Esophagus squamous epithelium (tissue), 5 donors: ENCODE measurements at regions not wholly inside any gene's neighbourhood (a gene's known extent, or its start where the extent isn't known, plus 50 kb on each side); places are given as distances from the start of the nearest gene placed in this dataset.

ENCODE experiments used
- DNase-seq: peaks from one replicate; lab custom pipeline; 2025; lab: John Stamatoyannopoulos, UW
- H3K27ac ChIP-seq, 4 donors: fragments of 200-600 bp; sonication (generic); one replicate each; pipeline ENCODE4 v1.5.1; 2016 to 2019; ENCODE audit warnings: mild to moderate bottlenecking in 1 of 4
- H3K27me3 ChIP-seq, 4 donors: fragments of 200-600 bp; sonication (generic); 1 replicate in 3 of 4; 2 replicates in 1 of 4; pipeline versions ENCODE4 v1.5.1 to v1.6.0; 2017 to 2021; ENCODE audit warnings: antibody characterized with exemption in 1 of 4
- H3K36me3 ChIP-seq, 3 donors: fragments of 200-600 bp; sonication (generic); one replicate each; pipeline ENCODE4 v1.5.1; 2016 to 2019
- H3K4me1 ChIP-seq, 3 donors: fragments of 200-600 bp; sonication (generic); one replicate each; pipeline ENCODE4 v1.5.1; 2017 to 2019
- H3K4me3 ChIP-seq, 4 donors: fragments of 200-600 bp; sonication (generic); 1 replicate in 3 of 4; 2 replicates in 1 of 4; pipeline ENCODE4 v1.5.1; 2016 to 2019; ENCODE audit warnings: mild to moderate bottlenecking in 2 of 4, moderate library complexity in 1 of 4
- H3K9me3 ChIP-seq, 3 donors: fragments of 200-600 bp; sonication (generic); one replicate each; pipeline ENCODE4 v1.5.1; 2016 to 2019
- CTCF ChIP-seq, 6 experiments: fragments of 450-650 bp in 4 of 6; fragments of 200-600 bp in 2 of 6; sonication (generic) in 2 of 6; IDR thresholded peaks; one replicate each; pipeline ENCODE4 v1.5.1; 2016 to 2019; ENCODE audit warnings: antibody characterized with exemption in 6 of 6, mild to moderate bottlenecking in 4 of 6, moderate library complexity in 4 of 6
- POLR2A ChIP-seq, 4 donors: fragments of 450-650 bp; IDR thresholded peaks; one replicate each; pipeline ENCODE4 v1.6.1; 2017; ENCODE audit warnings: antibody characterized with exemption in 4 of 4, mild to moderate bottlenecking in 4 of 4, moderate library complexity in 3 of 4
- WGBS, 2 donors: methylation state at CpG; one replicate each; pipeline ENCODE4 v1.1.5; 2018; 5-methylcytosine and 5-hydroxymethylcytosine counted together
- intact Hi-C: fragments of 100-400 bp; cut with DNase I; formaldehyde crosslinking; loops from one replicate; pipeline ENCODE4 v1.15.0; 2022
- donor health status: DM: yes; HTN: yes; CAD: no.

- H3K27me3 ChIP-seq = no peaks in the 10 kb centered on the region
- no peak for DNase-seq
- no peaks in the 10 kb centered on the region for H3K36me3 ChIP-seq
- H3K4me3 ChIP-seq = no peak overlapping the region
- no peaks in the 10 kb centered on the region for H3K9me3 ChIP-seq
- 90 to 100% methylated on average over 1 of the region's 1 CpG for WGBS, 2 donors
- no peak for TF ChIP-seq CTCF (IDR thresholded peaks at IDR 0.05)
- no peak for TF ChIP-seq POLR2A (IDR thresholded peaks at IDR 0.05)
- H3K4me1 ChIP-seq = no peaks in the 10 kb centered on the region
- intact Hi-C loops = no loop called here
- H3K27ac ChIP-seq = no peak overlapping the region
Measured at GRCh38 chr12:93208011-93208410, 169.7 kb upstream of the NUDT4 start.

DNA sequence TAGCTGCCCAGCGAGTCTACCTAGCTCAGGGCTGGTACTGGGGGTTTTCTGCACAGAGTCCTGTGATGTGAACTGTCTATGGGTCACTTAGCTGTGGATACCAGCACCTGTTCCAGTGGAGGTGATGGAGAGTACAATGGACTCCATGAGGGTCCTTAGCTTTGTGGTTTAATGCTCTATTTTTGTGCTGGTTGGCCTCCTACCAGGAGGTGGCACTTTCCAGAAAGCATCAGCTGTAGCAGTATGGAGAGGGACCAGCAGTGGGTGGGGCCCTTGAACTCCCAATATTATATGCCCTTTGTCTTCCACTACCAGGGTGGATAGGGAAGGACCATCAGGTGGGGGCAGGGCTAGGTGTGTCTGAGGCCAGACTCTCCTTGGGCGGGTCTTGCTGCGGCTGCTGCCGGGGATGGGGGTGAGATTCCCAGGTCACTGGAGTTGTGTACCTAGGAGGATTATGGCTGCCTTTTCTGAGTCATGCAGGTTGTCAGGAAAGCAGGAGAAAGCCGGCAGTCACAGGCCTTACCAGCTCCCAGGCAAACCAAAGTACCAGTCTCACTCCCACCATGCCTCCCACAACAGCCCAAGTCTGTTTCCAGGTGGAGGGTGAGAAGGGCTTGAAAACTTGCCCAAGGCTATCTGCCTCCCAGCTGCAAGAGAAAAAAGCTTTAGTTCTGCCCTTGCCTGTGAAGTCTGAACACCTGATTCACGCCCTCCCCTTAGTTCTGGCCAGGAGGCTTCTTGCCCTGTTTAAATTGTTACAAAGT is 163.0 kb upstream of the NUDT4 start:
- H3K27ac ChIP-seq = no peak overlapping the region
- no peaks in the 10 kb centered on the region for H3K36me3 ChIP-seq
- H3K9me3 ChIP-seq = no peaks in the 10 kb centered on the region
- intact Hi-C loops = no loop called here
- WGBS, 2 donors = 66 to 88% methylated on average over 1 to 5 of the region's 6 CpGs
- no peaks in the 10 kb centered on the region for H3K27me3 ChIP-seq
- DNase-seq = no peak
- no peaks in the 10 kb centered on the region for H3K4me1 ChIP-seq
- no peak overlapping the region for H3K4me3 ChIP-seq
- TF ChIP-seq CTCF (IDR thresholded peaks at IDR 0.05) (no peak), POLR2A (IDR thresholded peaks at IDR 0.05) (no peak)

- H3K27ac ChIP-seq = no peak overlapping the region
- no peaks in the 10 kb centered on the region for H3K9me3 ChIP-seq
- H3K27me3 ChIP-seq = no peaks in the 10 kb centered on the region
- DNase-seq = no peak
- no peaks in the 10 kb centered on the region for H3K4me1 ChIP-seq
- no peaks in the 10 kb centered on the region for H3K36me3 ChIP-seq
- no peak overlapping the region for H3K4me3 ChIP-seq
- 78 to 100% methylated on average over 1 of the region's 1 CpG for WGBS, 2 donors
- TF ChIP-seq POLR2A (IDR thresholded peaks at IDR 0.05) (no peak), CTCF (IDR thresholded peaks at IDR 0.05) (no peak)
- intact Hi-C loops = no loop called here
Measured at GRCh38 chr12:93215290-93215678, 162.4 kb upstream of the NUDT4 start.

GRCh38 chr12:93219947-93220346 is 157.8 kb upstream of the NUDT4 start:
- no peak overlapping the region for H3K4me3 ChIP-seq
- H3K4me1 ChIP-seq = peaks cover 0 to 4% (median 0%) of the 10 kb centered on the region in 3 donors
- H3K9me3 ChIP-seq = no peaks in the 10 kb centered on the region
- no peaks in the 10 kb centered on the region for H3K36me3 ChIP-seq
- H3K27me3 ChIP-seq = no peaks in the 10 kb centered on the region
- no peak for TF ChIP-seq POLR2A (IDR thresholded peaks at IDR 0.05)
- TF ChIP-seq CTCF (IDR thresholded peaks at IDR 0.05) = no peak
- intact Hi-C loops = no loop called here
- WGBS, 2 donors = 65 to 74% methylated on average over 2 of the region's 2 CpGs
- no peak for DNase-seq
- H3K27ac ChIP-seq = no peak overlapping the region

DNA sequence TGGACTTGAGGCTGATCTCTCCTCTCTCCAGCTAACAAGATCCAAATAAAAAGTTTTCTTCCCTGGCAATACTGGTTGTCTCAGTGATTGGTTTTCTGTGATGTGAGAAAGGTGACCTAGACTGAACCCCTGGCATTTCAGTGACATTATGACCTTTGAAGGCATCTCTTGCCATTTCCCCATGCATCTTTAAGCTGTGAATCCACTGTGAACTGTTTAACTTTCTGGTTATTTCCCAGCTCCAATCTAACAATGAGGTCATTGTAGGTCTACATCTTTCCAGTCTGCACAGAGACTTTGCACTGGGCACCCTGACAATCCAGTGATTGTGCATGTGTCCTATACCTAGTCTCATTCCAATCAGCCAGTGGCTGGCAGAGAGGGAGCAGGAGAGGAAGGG is 155.9 kb upstream of the NUDT4 start:
- no peak for DNase-seq
- H3K4me3 ChIP-seq = no peak overlapping the region
- H3K27ac ChIP-seq = no peak overlapping the region
- intact Hi-C loops = no loop called here
- no peaks in the 10 kb centered on the region for H3K36me3 ChIP-seq
- peaks cover 0 to 4% (median 0%) of the 10 kb centered on the region in 3 donors for H3K4me1 ChIP-seq
- H3K27me3 ChIP-seq = no peaks in the 10 kb centered on the region
- no peaks in the 10 kb centered on the region for H3K9me3 ChIP-seq
- TF ChIP-seq CTCF (IDR thresholded peaks at IDR 0.05) (no peak), POLR2A (IDR thresholded peaks at IDR 0.05) (no peak)
